ENCODE measurements at regions not wholly inside any gene's neighbourhood (a gene's known extent, or its start where the extent isn't known, plus 50 kb on each side); places are given as distances from the start of the nearest gene placed in this dataset.

- no peak for TF ChIP-seq CTCF (IDR thresholded peaks at IDR 0.05)
- TF ChIP-seq POLR2A (IDR thresholded peaks at IDR 0.05): no peak
Measured at GRCh38 chr12:28930704-28931103, 218.4 kb upstream of the FAR2 start.
